ENCODE measurements at regions not wholly inside any gene's neighbourhood (a gene's known extent, or its start where the extent isn't known, plus 50 kb on each side); places are given as distances from the start of the nearest gene placed in this dataset.

GRCh38 chr12:104850781-104851180, 107.3 kb downstream of the SLC41A2 start:
- TF ChIP-seq EZH2 (IDR thresholded peaks at IDR 0.05; ENCODE audit: low read depth, unreplicated experiment) (no peak), CTCF (conservative IDR thresholded peaks at IDR 0.05; ENCODE audit: low read depth in 2 of 2) (no peak), POLR2AphosphoS5 (IDR thresholded peaks at IDR 0.05; ENCODE audit: low read depth) (no peak), EZH2phosphoT487 (IDR thresholded peaks at IDR 0.05; ENCODE audit: unreplicated experiment) (no peak), CREB1 (CRISPR knock-in tag; IDR thresholded peaks at IDR 0.05; ENCODE audit: low read depth) (no peak), REST (IDR thresholded peaks at IDR 0.05; ENCODE audit: unreplicated experiment) (no peak), ZNF114 (CRISPR knock-in tag; IDR thresholded peaks at IDR 0.05) (no peak), ZNF462 (CRISPR knock-in tag; IDR thresholded peaks at IDR 0.05) (no peak)

All from GM23338 (cell line).